ENCODE measurements at regions not wholly inside any gene's neighbourhood (a gene's known extent, or its start where the extent isn't known, plus 50 kb on each side); places are given as distances from the start of the nearest gene placed in this dataset.
"Not testable (repeated sequence)": the region's sequence is repeated elsewhere in the genome, so short reads cannot be mapped to it uniquely, and the experiment has no call there.

GRCh38 chr5:113755516-113755915 lies 242.0 kb downstream of the YTHDC2 start:
- Histone ChIP-seq H3K27me3 (ENCODE audit: control insufficient read depth in 3 of 3, insufficient read depth in 3 of 3, low read length in 3 of 3) (no peaks in the 10 kb centered on the region), H3K9me3 (ENCODE audit: control insufficient read depth in 3 of 3, low read length in 3 of 3) (no peaks in the 10 kb centered on the region), H3K4me1 (ENCODE audit: control insufficient read depth in 3 of 3, insufficient read depth in 3 of 3, low read length in 3 of 3) (no peaks in the 10 kb centered on the region), H3K9ac (ENCODE audit: low read depth in 1 of 3, low read length in 3 of 3) (no peak overlapping the region), H3K27ac (ENCODE audit: low read depth, low read length) (no peak overlapping the region), H3K36me3 (ENCODE audit: control insufficient read depth in 3 of 3, insufficient read depth in 3 of 3, low read length in 3 of 3) (no peaks in the 10 kb centered on the region), H3K4me3 (ENCODE audit: low read length in 3 of 3) (no peak overlapping the region)

GRCh38 chr5:113757508-113757907 lies 244.0 kb downstream of the YTHDC2 start:
- no peak overlapping the region for H3K9ac ChIP-seq (ENCODE audit: low read depth in 1 of 3, low read length in 3 of 3)
- no peaks in the 10 kb centered on the region for H3K36me3 ChIP-seq (ENCODE audit: control insufficient read depth in 3 of 3, insufficient read depth in 3 of 3, low read length in 3 of 3)
- H3K4me3 ChIP-seq (ENCODE audit: low read length in 3 of 3): no peak overlapping the region
- H3K4me1 ChIP-seq (ENCODE audit: control insufficient read depth in 3 of 3, insufficient read depth in 3 of 3, low read length in 3 of 3): no peaks in the 10 kb centered on the region
- no peaks in the 10 kb centered on the region for H3K27me3 ChIP-seq (ENCODE audit: control insufficient read depth in 3 of 3, insufficient read depth in 3 of 3, low read length in 3 of 3)
- no peak overlapping the region for H3K27ac ChIP-seq (ENCODE audit: low read depth, low read length)
- no peaks in the 10 kb centered on the region for H3K9me3 ChIP-seq (ENCODE audit: control insufficient read depth in 3 of 3, low read length in 3 of 3)

- Histone ChIP-seq H3K4me1 (ENCODE audit: control insufficient read depth in 3 of 3, insufficient read depth in 3 of 3, low read length in 3 of 3) (no peaks in the 10 kb centered on the region), H3K27ac (ENCODE audit: low read depth, low read length) (no peak overlapping the region), H3K9ac (ENCODE audit: low read depth in 1 of 3, low read length in 3 of 3) (no peak overlapping the region), H3K27me3 (ENCODE audit: control insufficient read depth in 3 of 3, insufficient read depth in 3 of 3, low read length in 3 of 3) (no peaks in the 10 kb centered on the region), H3K4me3 (ENCODE audit: low read length in 3 of 3) (no peak overlapping the region), H3K36me3 (ENCODE audit: control insufficient read depth in 3 of 3, insufficient read depth in 3 of 3, low read length in 3 of 3) (no peaks in the 10 kb centered on the region), H3K9me3 (ENCODE audit: control insufficient read depth in 3 of 3, low read length in 3 of 3) (no peaks in the 10 kb centered on the region)
Measured at GRCh38 chr5:113759505-113759904, 246.0 kb downstream of the YTHDC2 start.

- no peak overlapping the region for H3K4me3 ChIP-seq (ENCODE audit: low read length in 3 of 3)
- H3K4me1 ChIP-seq (ENCODE audit: control insufficient read depth in 3 of 3, insufficient read depth in 3 of 3, low read length in 3 of 3): no peaks in the 10 kb centered on the region
- no peak overlapping the region for H3K9ac ChIP-seq (ENCODE audit: low read depth in 1 of 3, low read length in 3 of 3)
- H3K27ac ChIP-seq (ENCODE audit: low read depth, low read length): no peak overlapping the region
- no peaks in the 10 kb centered on the region for H3K27me3 ChIP-seq (ENCODE audit: control insufficient read depth in 3 of 3, insufficient read depth in 3 of 3, low read length in 3 of 3)
- no peaks in the 10 kb centered on the region for H3K9me3 ChIP-seq (ENCODE audit: control insufficient read depth in 3 of 3, low read length in 3 of 3)
- no peaks in the 10 kb centered on the region for H3K36me3 ChIP-seq (ENCODE audit: control insufficient read depth in 3 of 3, insufficient read depth in 3 of 3, low read length in 3 of 3)
Measured at GRCh38 chr5:113760486-113760885, 247.0 kb downstream of the YTHDC2 start.

GRCh38 chr5:113761594-113761993 lies 248.1 kb downstream of the YTHDC2 start:
- Histone ChIP-seq H3K36me3 (ENCODE audit: control insufficient read depth in 3 of 3, insufficient read depth in 3 of 3, low read length in 3 of 3) (no peaks in the 10 kb centered on the region), H3K4me3 (ENCODE audit: low read length in 3 of 3) (no peak overlapping the region), H3K9ac (ENCODE audit: low read depth in 1 of 3, low read length in 3 of 3) (no peak overlapping the region), H3K27me3 (ENCODE audit: control insufficient read depth in 3 of 3, insufficient read depth in 3 of 3, low read length in 3 of 3) (no peaks in the 10 kb centered on the region), H3K27ac (ENCODE audit: low read depth, low read length) (no peak overlapping the region), H3K4me1 (ENCODE audit: control insufficient read depth in 3 of 3, insufficient read depth in 3 of 3, low read length in 3 of 3) (no peaks in the 10 kb centered on the region), H3K9me3 (ENCODE audit: control insufficient read depth in 3 of 3, low read length in 3 of 3) (no peaks in the 10 kb centered on the region)

GRCh38 chr5:113764382-113764781 lies 250.9 kb downstream of the YTHDC2 start:
- Histone ChIP-seq H3K4me3 (ENCODE audit: low read length in 3 of 3) (no peak overlapping the region), H3K9ac (ENCODE audit: low read depth in 1 of 3, low read length in 3 of 3) (no peak overlapping the region), H3K27me3 (ENCODE audit: control insufficient read depth in 3 of 3, insufficient read depth in 3 of 3, low read length in 3 of 3) (no peaks in the 10 kb centered on the region), H3K9me3 (ENCODE audit: control insufficient read depth in 3 of 3, low read length in 3 of 3) (no peaks in the 10 kb centered on the region), H3K27ac (ENCODE audit: low read depth, low read length) (no peak overlapping the region), H3K36me3 (ENCODE audit: control insufficient read depth in 3 of 3, insufficient read depth in 3 of 3, low read length in 3 of 3) (no peaks in the 10 kb centered on the region), H3K4me1 (ENCODE audit: control insufficient read depth in 3 of 3, insufficient read depth in 3 of 3, low read length in 3 of 3) (no peaks in the 10 kb centered on the region)

- not testable (repeated sequence) for H3K4me1 ChIP-seq (ENCODE audit: control insufficient read depth in 3 of 3, insufficient read depth in 3 of 3, low read length in 3 of 3); H3K4me3 ChIP-seq (ENCODE audit: low read length in 3 of 3); H3K9me3 ChIP-seq (ENCODE audit: control insufficient read depth in 3 of 3, low read length in 3 of 3); H3K36me3 ChIP-seq (ENCODE audit: control insufficient read depth in 3 of 3, insufficient read depth in 3 of 3, low read length in 3 of 3); H3K27ac ChIP-seq (ENCODE audit: low read depth, low read length); H3K9ac ChIP-seq (ENCODE audit: low read depth in 1 of 3, low read length in 3 of 3); H3K27me3 ChIP-seq (ENCODE audit: control insufficient read depth in 3 of 3, insufficient read depth in 3 of 3, low read length in 3 of 3)
Measured at GRCh38 chr5:113766827-113767226, 253.3 kb downstream of the YTHDC2 start.

GRCh38 chr5:113770648-113771047 lies 257.2 kb downstream of the YTHDC2 start:
- H3K27ac ChIP-seq (ENCODE audit: low read depth, low read length): no peak overlapping the region
- H3K36me3 ChIP-seq (ENCODE audit: control insufficient read depth in 3 of 3, insufficient read depth in 3 of 3, low read length in 3 of 3): no peaks in the 10 kb centered on the region
- H3K9ac ChIP-seq (ENCODE audit: low read depth in 1 of 3, low read length in 3 of 3): no peak overlapping the region
- no peak overlapping the region for H3K4me3 ChIP-seq (ENCODE audit: low read length in 3 of 3)
- no peaks in the 10 kb centered on the region for H3K9me3 ChIP-seq (ENCODE audit: control insufficient read depth in 3 of 3, low read length in 3 of 3)
- no peaks in the 10 kb centered on the region for H3K4me1 ChIP-seq (ENCODE audit: control insufficient read depth in 3 of 3, insufficient read depth in 3 of 3, low read length in 3 of 3)
- H3K27me3 ChIP-seq (ENCODE audit: control insufficient read depth in 3 of 3, insufficient read depth in 3 of 3, low read length in 3 of 3): no peaks in the 10 kb centered on the region

GRCh38 chr5:113771483-113771882 lies 258.0 kb downstream of the YTHDC2 start:
- H3K9me3 ChIP-seq (ENCODE audit: control insufficient read depth in 3 of 3, low read length in 3 of 3): no peaks in the 10 kb centered on the region
- no peak overlapping the region for H3K27ac ChIP-seq (ENCODE audit: low read depth, low read length)

GRCh38 chr5:113776168-113776567 lies 262.7 kb downstream of the YTHDC2 start:
- Histone ChIP-seq H3K9ac (ENCODE audit: low read depth in 1 of 3, low read length in 3 of 3) (no peak overlapping the region), H3K9me3 (ENCODE audit: control insufficient read depth in 3 of 3, low read length in 3 of 3) (no peaks in the 10 kb centered on the region), H3K4me3 (ENCODE audit: low read length in 3 of 3) (no peak overlapping the region), H3K27me3 (ENCODE audit: control insufficient read depth in 3 of 3, insufficient read depth in 3 of 3, low read length in 3 of 3) (no peaks in the 10 kb centered on the region), H3K27ac (ENCODE audit: low read depth, low read length) (no peak overlapping the region), H3K4me1 (ENCODE audit: control insufficient read depth in 3 of 3, insufficient read depth in 3 of 3, low read length in 3 of 3) (no peaks in the 10 kb centered on the region), H3K36me3 (ENCODE audit: control insufficient read depth in 3 of 3, insufficient read depth in 3 of 3, low read length in 3 of 3) (no peaks in the 10 kb centered on the region)

More at GRCh38 chr5:113771483-113771882, 258.0 kb downstream of the YTHDC2 start:
- H3K9ac ChIP-seq (ENCODE audit: low read depth in 1 of 3, low read length in 3 of 3): no peak overlapping the region
- no peaks in the 10 kb centered on the region for H3K36me3 ChIP-seq (ENCODE audit: control insufficient read depth in 3 of 3, insufficient read depth in 3 of 3, low read length in 3 of 3)
- no peak overlapping the region for H3K4me3 ChIP-seq (ENCODE audit: low read length in 3 of 3)
- no peaks in the 10 kb centered on the region for H3K4me1 ChIP-seq (ENCODE audit: control insufficient read depth in 3 of 3, insufficient read depth in 3 of 3, low read length in 3 of 3)
- H3K27me3 ChIP-seq (ENCODE audit: control insufficient read depth in 3 of 3, insufficient read depth in 3 of 3, low read length in 3 of 3): no peaks in the 10 kb centered on the region

Data from skeletal muscle tissue (tissue), 3 donors.